ENCODE measurements at regions not wholly inside any gene's neighbourhood (a gene's known extent, or its start where the extent isn't known, plus 50 kb on each side); places are given as distances from the start of the nearest gene placed in this dataset.

GRCh38 chr5:124949862-124950261 is 203.4 kb upstream of the ZNF608 start:
- Histone ChIP-seq H3K27me3 (ENCODE audit: control insufficient read depth, insufficient read depth, low read length, poor library complexity, severe bottlenecking) (no peaks in the 10 kb centered on the region), H3K4me1 (ENCODE audit: control insufficient read depth, insufficient read depth, low read length) (no peaks in the 10 kb centered on the region), H3K9me3 (ENCODE audit: control insufficient read depth, low read length) (no peaks in the 10 kb centered on the region), H3K9ac (ENCODE audit: extremely low read depth, low read length, poor library complexity, severe bottlenecking) (no peak overlapping the region), H3K36me3 (ENCODE audit: control insufficient read depth, insufficient read depth, low read length) (no peaks in the 10 kb centered on the region), H3K27ac (ENCODE audit: low read depth, low read length) (no peak overlapping the region), H3K4me3 (ENCODE audit: low read length) (no peak overlapping the region)
- Mint-ChIP-seq H3K27ac (no peak overlapping the region), H3K9me3 (no peaks in the 10 kb centered on the region), H3K4me3 (no peak overlapping the region), H3K4me1 (peaks cover 14% of the 10 kb centered on the region), H3K36me3 (ENCODE audit: low read depth) (no peaks in the 10 kb centered on the region), H3K27me3 (ENCODE audit: insufficient read depth) (no peaks in the 10 kb centered on the region)
- no peak for DNase-seq
- WGBS, 2 experiments (ENCODE audit: insufficient coverage in 1 of 2, insufficient read length in 1 of 2): 94 to 100% methylated on average over 4 of the region's 4 CpGs
- TF ChIP-seq, protein P1, sequence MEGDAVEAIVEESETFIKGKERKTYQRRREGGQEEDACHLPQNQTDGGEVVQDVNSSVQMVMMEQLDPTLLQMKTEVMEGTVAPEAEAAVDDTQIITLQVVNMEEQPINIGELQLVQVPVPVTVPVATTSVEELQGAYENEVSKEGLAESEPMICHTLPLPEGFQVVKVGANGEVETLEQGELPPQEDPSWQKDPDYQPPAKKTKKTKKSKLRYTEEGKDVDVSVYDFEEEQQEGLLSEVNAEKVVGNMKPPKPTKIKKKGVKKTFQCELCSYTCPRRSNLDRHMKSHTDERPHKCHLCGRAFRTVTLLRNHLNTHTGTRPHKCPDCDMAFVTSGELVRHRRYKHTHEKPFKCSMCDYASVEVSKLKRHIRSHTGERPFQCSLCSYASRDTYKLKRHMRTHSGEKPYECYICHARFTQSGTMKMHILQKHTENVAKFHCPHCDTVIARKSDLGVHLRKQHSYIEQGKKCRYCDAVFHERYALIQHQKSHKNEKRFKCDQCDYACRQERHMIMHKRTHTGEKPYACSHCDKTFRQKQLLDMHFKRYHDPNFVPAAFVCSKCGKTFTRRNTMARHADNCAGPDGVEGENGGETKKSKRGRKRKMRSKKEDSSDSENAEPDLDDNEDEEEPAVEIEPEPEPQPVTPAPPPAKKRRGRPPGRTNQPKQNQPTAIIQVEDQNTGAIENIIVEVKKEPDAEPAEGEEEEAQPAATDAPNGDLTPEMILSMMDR (conservative IDR thresholded peaks at IDR 0.05): no peak

DNA sequence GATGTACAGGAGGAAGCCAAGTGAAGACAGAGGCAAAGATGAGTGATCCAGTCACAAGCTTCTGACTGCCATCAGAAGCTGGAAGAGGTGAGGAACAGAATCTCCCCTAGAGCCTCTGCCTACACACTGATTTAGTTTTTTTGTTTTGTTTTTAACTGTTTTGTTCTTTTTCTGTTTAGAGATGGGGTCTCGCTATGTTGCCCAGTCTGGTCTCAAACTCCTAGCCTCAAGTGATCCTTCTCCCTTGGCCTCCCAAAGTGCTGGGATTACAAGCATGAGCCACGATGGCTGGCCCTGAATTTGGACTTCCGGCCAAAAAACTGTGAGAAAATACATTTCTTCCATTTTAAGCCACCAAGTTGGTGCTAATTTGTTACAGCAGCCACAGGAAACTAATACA is 204.7 kb upstream of the ZNF608 start:
- WGBS, 2 experiments (ENCODE audit: insufficient coverage in 1 of 2, insufficient read length in 1 of 2): 94 to 100% methylated on average over 2 to 3 of the region's 3 CpGs
- peaks cover 14% of the 10 kb centered on the region for H3K4me1 Mint-ChIP-seq
- no peaks in the 10 kb centered on the region for H3K27me3 ChIP-seq (ENCODE audit: control insufficient read depth, insufficient read depth, low read length, poor library complexity, severe bottlenecking)
- no peaks in the 10 kb centered on the region for H3K9me3 ChIP-seq (ENCODE audit: control insufficient read depth, low read length)
- H3K27ac Mint-ChIP-seq: no peak overlapping the region
- no peaks in the 10 kb centered on the region for H3K36me3 Mint-ChIP-seq (ENCODE audit: low read depth)
- TF ChIP-seq, protein P1 (conservative IDR thresholded peaks at IDR 0.05): no peak
- no peak for DNase-seq
- no peak overlapping the region for H3K4me3 Mint-ChIP-seq
- H3K27me3 Mint-ChIP-seq (ENCODE audit: insufficient read depth): no peaks in the 10 kb centered on the region
- H3K9ac ChIP-seq (ENCODE audit: extremely low read depth, low read length, poor library complexity, severe bottlenecking): no peak overlapping the region
- no peaks in the 10 kb centered on the region for H3K4me1 ChIP-seq (ENCODE audit: control insufficient read depth, insufficient read depth, low read length)
- no peak overlapping the region for H3K27ac ChIP-seq (ENCODE audit: low read depth, low read length)
- H3K4me3 ChIP-seq (ENCODE audit: low read length): no peak overlapping the region
- no peaks in the 10 kb centered on the region for H3K9me3 Mint-ChIP-seq
- H3K36me3 ChIP-seq (ENCODE audit: control insufficient read depth, insufficient read depth, low read length): no peaks in the 10 kb centered on the region

- H3K4me3 Mint-ChIP-seq: no peak overlapping the region
- H3K9me3 Mint-ChIP-seq: no peaks in the 10 kb centered on the region
- TF ChIP-seq, protein P1 (conservative IDR thresholded peaks at IDR 0.05): no peak
- no peaks in the 10 kb centered on the region for H3K27me3 Mint-ChIP-seq (ENCODE audit: insufficient read depth)
- Histone ChIP-seq H3K9ac (ENCODE audit: extremely low read depth, low read length, poor library complexity, severe bottlenecking) (no peak overlapping the region), H3K4me1 (ENCODE audit: control insufficient read depth, insufficient read depth, low read length) (no peaks in the 10 kb centered on the region), H3K27ac (ENCODE audit: low read depth, low read length) (no peak overlapping the region), H3K4me3 (ENCODE audit: low read length) (no peak overlapping the region), H3K36me3 (ENCODE audit: control insufficient read depth, insufficient read depth, low read length) (no peaks in the 10 kb centered on the region), H3K9me3 (ENCODE audit: control insufficient read depth, low read length) (no peaks in the 10 kb centered on the region), H3K27me3 (ENCODE audit: control insufficient read depth, insufficient read depth, low read length, poor library complexity, severe bottlenecking) (no peaks in the 10 kb centered on the region)
- H3K36me3 Mint-ChIP-seq (ENCODE audit: low read depth): no peaks in the 10 kb centered on the region
- no peak overlapping the region for H3K27ac Mint-ChIP-seq
- 91 to 100% methylated on average over 1 to 3 of the region's 3 CpGs for WGBS, 2 experiments (ENCODE audit: insufficient coverage in 1 of 2, insufficient read length in 1 of 2)
- peaks cover 14% of the 10 kb centered on the region for H3K4me1 Mint-ChIP-seq
- DNase-seq: no peak
Measured at GRCh38 chr5:124951661-124952060, 205.2 kb upstream of the ZNF608 start.
